Lower lobe of right lung (tissue), 2 donors: ENCODE measurements at regions not wholly inside any gene's neighbourhood (a gene's known extent, or its start where the extent isn't known, plus 50 kb on each side); places are given as distances from the start of the nearest gene placed in this dataset.

Experiments
- ATAC-seq, 2 donors: fragments of 200-7000 bp; cut with Tn5 transposase; one replicate each; pipeline ENCODE4 v1.9.1; 2020 to 2022; ENCODE audit warnings: mild to moderate bottlenecking in 2 of 2, moderate library complexity in 2 of 2
- DNase-seq: peaks from one replicate; pipeline ENCODE4 v3.0.0-alpha.2; 2020
- H3K27ac ChIP-seq: fragments of 200-600 bp; one replicate; pipeline ENCODE4 v1.8.0; 2022
- H3K27me3 ChIP-seq: fragments of 200-600 bp; one replicate; pipeline ENCODE4 v1.8.0; 2022; ENCODE audit warnings: low read depth
- H3K36me3 ChIP-seq: fragments of 200-600 bp; one replicate; pipeline ENCODE4 v1.8.0; 2022; ENCODE audit warnings: mild to moderate bottlenecking
- H3K4me1 ChIP-seq: fragments of 200-600 bp; one replicate; pipeline ENCODE4 v1.8.0; 2022
- H3K4me3 ChIP-seq: fragments of 200-600 bp; one replicate; pipeline ENCODE4 v1.8.0; 2022; ENCODE audit warnings: mild to moderate bottlenecking
- H3K9me3 ChIP-seq: fragments of 200-600 bp; one replicate; pipeline ENCODE4 v1.8.0; 2022
- intact Hi-C: fragments of 100-400 bp; cut with DNase I; formaldehyde crosslinking; loops from one replicate; pipeline ENCODE4 v1.11.0; 2022
- TF ChIP-seq, protein P1 (sequence below): fragments of 200-600 bp; IDR thresholded peaks from one replicate; pipeline ENCODE4 v1.8.0; 2022; ENCODE audit warnings: antibody characterized with exemption, mild to moderate bottlenecking
- donor health status: DM: no; HTN: yes; CAD: no; lungs with severe emphysema.

DNA sequence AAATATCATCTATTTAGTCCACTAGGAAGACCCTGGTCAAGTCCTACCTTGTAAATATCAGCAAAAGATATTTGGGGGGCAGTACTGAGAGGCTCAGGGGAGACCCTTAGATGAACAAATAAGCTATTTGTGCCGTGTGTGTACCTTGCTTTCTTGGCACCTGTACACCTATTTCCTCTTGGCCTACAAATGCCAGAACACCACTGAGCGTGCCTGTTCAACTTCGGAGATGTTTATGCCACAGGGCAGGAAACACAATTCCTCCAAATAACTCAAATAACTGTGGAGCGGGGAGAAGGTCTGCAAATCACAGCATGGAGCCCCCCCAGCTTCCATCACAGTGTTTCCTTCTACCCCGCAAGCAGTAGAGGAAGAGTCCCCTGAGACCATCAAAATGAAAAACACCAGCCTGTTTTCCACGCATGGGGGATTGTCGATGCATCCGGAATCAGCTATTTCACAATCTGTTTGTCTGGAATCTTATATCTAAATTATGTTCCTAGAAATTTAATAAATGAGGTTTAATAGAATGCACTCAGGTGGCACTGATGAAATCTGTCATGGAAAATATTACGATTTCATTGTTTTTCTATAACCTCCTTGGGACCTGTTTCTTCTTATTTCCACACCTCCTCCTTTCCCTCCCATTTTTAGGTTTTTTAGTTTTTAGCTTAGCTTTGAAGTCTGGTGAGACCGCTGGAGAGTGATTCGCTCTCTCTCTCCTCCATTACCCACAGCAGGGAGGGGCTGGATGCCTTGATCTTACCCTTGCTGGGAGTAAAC is 254.0 kb upstream of the SRRM4 start:
- Histone ChIP-seq H3K9me3 (no peaks in the 10 kb centered on the region), H3K27ac (no peak overlapping the region), H3K27me3 (no peaks in the 10 kb centered on the region), H3K36me3 (no peaks in the 10 kb centered on the region), H3K4me1 (no peaks in the 10 kb centered on the region), H3K4me3 (no peak overlapping the region)
- ATAC-seq (no peak), DNase-seq (no peak)
- intact Hi-C loops = no loop called here
- TF ChIP-seq, protein P1, sequence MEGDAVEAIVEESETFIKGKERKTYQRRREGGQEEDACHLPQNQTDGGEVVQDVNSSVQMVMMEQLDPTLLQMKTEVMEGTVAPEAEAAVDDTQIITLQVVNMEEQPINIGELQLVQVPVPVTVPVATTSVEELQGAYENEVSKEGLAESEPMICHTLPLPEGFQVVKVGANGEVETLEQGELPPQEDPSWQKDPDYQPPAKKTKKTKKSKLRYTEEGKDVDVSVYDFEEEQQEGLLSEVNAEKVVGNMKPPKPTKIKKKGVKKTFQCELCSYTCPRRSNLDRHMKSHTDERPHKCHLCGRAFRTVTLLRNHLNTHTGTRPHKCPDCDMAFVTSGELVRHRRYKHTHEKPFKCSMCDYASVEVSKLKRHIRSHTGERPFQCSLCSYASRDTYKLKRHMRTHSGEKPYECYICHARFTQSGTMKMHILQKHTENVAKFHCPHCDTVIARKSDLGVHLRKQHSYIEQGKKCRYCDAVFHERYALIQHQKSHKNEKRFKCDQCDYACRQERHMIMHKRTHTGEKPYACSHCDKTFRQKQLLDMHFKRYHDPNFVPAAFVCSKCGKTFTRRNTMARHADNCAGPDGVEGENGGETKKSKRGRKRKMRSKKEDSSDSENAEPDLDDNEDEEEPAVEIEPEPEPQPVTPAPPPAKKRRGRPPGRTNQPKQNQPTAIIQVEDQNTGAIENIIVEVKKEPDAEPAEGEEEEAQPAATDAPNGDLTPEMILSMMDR = no peak

DNA sequence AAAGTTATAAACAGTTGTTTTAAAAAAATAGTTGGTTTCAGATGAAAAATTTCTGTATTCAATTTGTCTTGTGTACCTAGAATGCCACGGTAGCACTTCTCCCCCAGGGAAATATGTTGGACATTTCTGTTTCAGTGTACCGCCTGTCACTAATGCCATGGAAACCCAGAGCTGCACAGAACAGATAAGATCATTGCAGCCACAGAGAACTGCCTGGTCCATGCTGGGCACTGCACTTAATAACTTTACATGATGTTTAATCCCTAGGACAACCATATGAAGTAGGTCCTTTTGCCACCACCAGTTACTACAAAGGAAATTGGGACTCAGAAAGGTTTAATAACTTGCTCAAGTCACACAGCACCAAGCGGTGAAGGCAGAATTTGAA is 253.4 kb upstream of the SRRM4 start:
- TF ChIP-seq, protein P1 = no peak
- H3K27ac ChIP-seq = no peak overlapping the region
- H3K4me3 ChIP-seq = no peak overlapping the region
- intact Hi-C loops = no loop called here
- ATAC-seq = no peak
- H3K4me1 ChIP-seq = no peaks in the 10 kb centered on the region
- H3K36me3 ChIP-seq = no peaks in the 10 kb centered on the region
- no peaks in the 10 kb centered on the region for H3K27me3 ChIP-seq
- DNase-seq = no peak
- H3K9me3 ChIP-seq = no peaks in the 10 kb centered on the region

DNA sequence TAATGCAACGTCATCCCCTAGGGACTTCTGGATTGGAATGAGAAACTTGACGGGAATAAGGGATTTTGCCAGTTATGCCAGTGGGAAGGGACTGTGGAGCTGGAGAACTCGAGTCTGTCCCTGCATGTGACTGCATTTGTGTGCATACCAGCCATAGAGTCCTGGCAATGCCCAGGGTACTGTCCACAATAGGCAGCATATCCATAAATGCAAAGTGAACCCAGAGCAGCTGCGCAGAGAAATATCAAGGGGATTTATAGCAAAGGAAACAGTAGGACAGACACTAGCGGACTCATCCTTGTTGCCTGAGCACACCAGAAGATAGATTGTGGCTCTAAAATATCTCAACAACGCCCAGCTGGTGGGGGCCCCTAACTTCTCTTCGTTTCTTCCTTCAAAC is 247.1 kb upstream of the SRRM4 start:
- no peak for DNase-seq
- H3K27me3 ChIP-seq = no peaks in the 10 kb centered on the region
- TF ChIP-seq, protein P1 = no peak
- no peak overlapping the region for H3K27ac ChIP-seq
- ATAC-seq = no peak
- H3K4me3 ChIP-seq = no peak overlapping the region
- H3K4me1 ChIP-seq = no peaks in the 10 kb centered on the region
- intact Hi-C loops = no loop called here
- no peaks in the 10 kb centered on the region for H3K9me3 ChIP-seq
- no peaks in the 10 kb centered on the region for H3K36me3 ChIP-seq

DNA sequence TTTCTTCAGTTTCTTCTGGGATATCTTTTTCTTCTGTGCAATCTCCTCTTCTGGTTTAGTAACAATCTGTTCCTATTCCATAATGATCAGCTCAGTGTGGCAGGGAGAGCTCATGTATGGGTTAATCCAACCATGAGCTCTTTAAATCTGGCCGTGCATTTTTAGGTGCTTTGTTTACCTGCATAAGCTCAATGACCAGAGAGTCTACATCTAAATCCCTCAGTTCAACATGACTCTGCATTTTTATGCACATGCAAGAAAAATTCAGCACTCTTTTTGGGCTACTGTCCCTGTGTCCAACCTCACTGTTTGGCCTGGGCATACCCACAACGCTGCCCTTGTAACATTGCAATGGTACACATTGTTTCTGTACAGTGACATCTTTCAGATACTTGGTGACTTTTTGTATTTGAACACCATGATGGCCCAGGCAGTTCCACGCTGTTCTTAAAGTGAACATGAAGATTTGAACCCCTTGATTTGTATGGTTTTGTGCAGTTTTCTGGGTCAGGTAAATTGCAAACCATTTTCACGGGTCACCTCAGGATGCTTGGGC is 243.3 kb upstream of the SRRM4 start:
- TF ChIP-seq, protein P1 = no peak
- ATAC-seq (no peak), DNase-seq (no peak)
- no peak overlapping the region for H3K4me3 ChIP-seq
- H3K9me3 ChIP-seq = no peaks in the 10 kb centered on the region
- no peaks in the 10 kb centered on the region for H3K4me1 ChIP-seq
- H3K27ac ChIP-seq = no peak overlapping the region
- no peaks in the 10 kb centered on the region for H3K36me3 ChIP-seq
- intact Hi-C loops = no loop called here
- no peaks in the 10 kb centered on the region for H3K27me3 ChIP-seq

DNA sequence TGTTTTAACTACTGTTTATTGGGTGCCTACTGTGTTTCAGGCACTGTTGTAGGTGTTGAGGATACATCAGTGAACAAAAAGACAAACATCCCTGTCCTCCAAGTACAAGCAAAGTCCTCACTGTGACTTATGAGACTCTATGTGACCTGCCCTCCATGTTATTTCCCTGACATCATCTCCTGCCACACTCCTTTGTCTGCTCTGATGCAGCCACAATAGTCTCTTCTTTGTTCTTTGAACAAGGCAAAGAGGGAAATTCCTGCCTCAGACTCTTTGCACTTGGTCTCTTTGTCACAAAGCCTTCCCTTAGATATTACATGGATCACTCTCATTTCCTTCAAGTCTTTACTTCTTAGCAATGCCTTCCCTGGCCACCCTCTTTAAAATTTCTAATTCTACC is 240.1 kb upstream of the SRRM4 start:
- no peak for DNase-seq

More for the DNA sequence above, 240.1 kb upstream of the SRRM4 start:
- no peaks in the 10 kb centered on the region for H3K9me3 ChIP-seq
- no peaks in the 10 kb centered on the region for H3K27me3 ChIP-seq
- H3K4me3 ChIP-seq = no peak overlapping the region
- ATAC-seq = no peak
- no peaks in the 10 kb centered on the region for H3K36me3 ChIP-seq
- intact Hi-C loops = no loop called here
- H3K4me1 ChIP-seq = no peaks in the 10 kb centered on the region
- TF ChIP-seq, protein P1 = no peak
- H3K27ac ChIP-seq = no peak overlapping the region
